IMR-90 (cell line): ENCODE measurements at regions not wholly inside any gene's neighbourhood (a gene's known extent, or its start where the extent isn't known, plus 50 kb on each side); places are given as distances from the start of the nearest gene placed in this dataset.

ENCODE experiments used
- CTCF ChIP-seq: conservative IDR thresholded peaks from 2 replicates; pipeline ENCODE4 v1.5.1; 2012; ENCODE audit warnings: mild to moderate bottlenecking, low read depth, low read length, improper control_type of control experiment
- FOS ChIP-seq: fragments of 150-350 bp; IDR thresholded peaks from 2 replicates; pipeline ENCODE4 v1.6.1; 2016; ENCODE audit warnings: low read depth, low read length
- MAZ ChIP-seq: IDR thresholded peaks from 2 replicates; pipeline ENCODE4 v1.6.1; 2012; ENCODE audit warnings: low read depth, mild to moderate bottlenecking, low read length, improper control_type of control experiment, moderate library complexity, borderline replicate concordance
- POLR2A ChIP-seq: IDR thresholded peaks from 2 replicates; pipeline ENCODE4 v1.6.1; 2012; ENCODE audit warnings: mild to moderate bottlenecking, low read depth, low read length
- RAD21 ChIP-seq: IDR thresholded peaks from 2 replicates; pipeline ENCODE4 v1.6.1; 2012; ENCODE audit warnings: low read length, improper control_type of control experiment
- USF2 ChIP-seq: fragments of 150-350 bp; IDR thresholded peaks from 2 replicates; pipeline ENCODE4 v1.6.1; 2017; ENCODE audit warnings: mild to moderate bottlenecking, antibody characterized with exemption, low read length, low read depth
- TF ChIP-seq, protein P1 (sequence below): fragments of 150-350 bp; IDR thresholded peaks from 2 replicates; pipeline ENCODE4 v1.6.1; 2016; ENCODE audit warnings: low read depth, mild to moderate bottlenecking, low read length, moderate library complexity, borderline replicate concordance

GRCh38 chr18:78418379-78418778 is 561.2 kb upstream of the SALL3 start:
- no peak for TF ChIP-seq CTCF
- no peak for TF ChIP-seq MAZ
- no peak for TF ChIP-seq RAD21
- TF ChIP-seq POLR2A = no peak
- no peak for TF ChIP-seq USF2
- TF ChIP-seq, protein P1, sequence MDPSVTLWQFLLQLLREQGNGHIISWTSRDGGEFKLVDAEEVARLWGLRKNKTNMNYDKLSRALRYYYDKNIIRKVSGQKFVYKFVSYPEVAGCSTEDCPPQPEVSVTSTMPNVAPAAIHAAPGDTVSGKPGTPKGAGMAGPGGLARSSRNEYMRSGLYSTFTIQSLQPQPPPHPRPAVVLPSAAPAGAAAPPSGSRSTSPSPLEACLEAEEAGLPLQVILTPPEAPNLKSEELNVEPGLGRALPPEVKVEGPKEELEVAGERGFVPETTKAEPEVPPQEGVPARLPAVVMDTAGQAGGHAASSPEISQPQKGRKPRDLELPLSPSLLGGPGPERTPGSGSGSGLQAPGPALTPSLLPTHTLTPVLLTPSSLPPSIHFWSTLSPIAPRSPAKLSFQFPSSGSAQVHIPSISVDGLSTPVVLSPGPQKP = no peak
- no peak for TF ChIP-seq FOS
